H9 (cell line): ENCODE measurements at regions not wholly inside any gene's neighbourhood (a gene's known extent, or its start where the extent isn't known, plus 50 kb on each side); places are given as distances from the start of the nearest gene placed in this dataset.

Experiments
- DNase-seq: peaks from one replicate; pipeline ENCODE4 v3.0.0-alpha.2; 2017
- H2AFZ ChIP-seq: one replicate; pipeline ENCODE4 v1.6.1; 2013; ENCODE audit warnings: mild to moderate bottlenecking, low read length, control low read depth, moderate library complexity
- H2AK5ac ChIP-seq: 2 replicates; pipeline ENCODE4 v1.6.1; 2013; ENCODE audit warnings: low read length, control low read depth, mixed read lengths; ENCODE audit not compliant: insufficient read length
- H2BK120ac ChIP-seq: one replicate; pipeline ENCODE4 v1.6.1; 2013; ENCODE audit warnings: low read depth, mild to moderate bottlenecking, low read length, control low read depth, inconsistent platforms; ENCODE audit not compliant: poor library complexity, severe bottlenecking
- H2BK12ac ChIP-seq: 2 replicates; pipeline ENCODE4 v1.6.1; 2013; ENCODE audit warnings: low read length, control low read depth, mixed read lengths, low read depth; ENCODE audit not compliant: insufficient read length
- H2BK15ac ChIP-seq: 2 replicates; pipeline ENCODE4 v1.6.1; 2013; ENCODE audit warnings: low read depth, low read length, control low read depth
- H2BK20ac ChIP-seq: one replicate; pipeline ENCODE4 v1.6.1; 2013; ENCODE audit warnings: low read depth, mild to moderate bottlenecking, low read length, control low read depth, inconsistent platforms; ENCODE audit not compliant: poor library complexity, severe bottlenecking
- H2BK5ac ChIP-seq: 2 replicates; pipeline ENCODE4 v1.6.1; 2013; ENCODE audit warnings: low read length, control low read depth, mixed read lengths; ENCODE audit not compliant: insufficient read length
- H3K14ac ChIP-seq: 2 replicates; pipeline ENCODE4 v1.6.1; 2013; ENCODE audit warnings: low read length, control low read depth; ENCODE audit not compliant: insufficient read depth
- H3K18ac ChIP-seq: 2 replicates; pipeline ENCODE4 v1.6.1; 2013; ENCODE audit warnings: low read depth, mild to moderate bottlenecking, mixed read lengths, low read length, control low read depth; ENCODE audit not compliant: insufficient read length
- H3K23ac ChIP-seq: 2 replicates; pipeline ENCODE4 v1.6.1; 2013; ENCODE audit warnings: low read length, control low read depth, mixed read lengths, low read depth; ENCODE audit not compliant: insufficient read length
- H3K23me2 ChIP-seq: 2 replicates; pipeline ENCODE4 v1.6.1; 2013; ENCODE audit warnings: low read depth, mild to moderate bottlenecking, mixed read lengths, low read length, control low read depth; ENCODE audit not compliant: insufficient read length, poor library complexity, severe bottlenecking
- H3K27ac ChIP-seq: 2 replicates; pipeline ENCODE4 v1.5.1; 2013; ENCODE audit warnings: low read length, control low read depth, mixed read lengths, low read depth; ENCODE audit not compliant: insufficient read length
- H3K27me3 ChIP-seq: 2 replicates; pipeline ENCODE4 v1.6.1; 2013; ENCODE audit warnings: low read length, control low read depth, inconsistent platforms; ENCODE audit not compliant: insufficient read depth
- H3K4ac ChIP-seq: 2 replicates; pipeline ENCODE4 v1.6.1; 2013; ENCODE audit warnings: low read depth, mild to moderate bottlenecking, control low read depth, inconsistent platforms, low read length, moderate library complexity
- H3K4me1 ChIP-seq: 2 replicates; pipeline ENCODE4 v1.6.1; 2013; ENCODE audit warnings: low read length, control low read depth, inconsistent platforms; ENCODE audit not compliant: insufficient read depth
- H3K4me2 ChIP-seq: 2 replicates; pipeline ENCODE4 v1.6.1; 2013; ENCODE audit warnings: low read length, control low read depth, mixed read lengths; ENCODE audit not compliant: insufficient read length, insufficient read depth
- H3K56ac ChIP-seq: 2 replicates; pipeline ENCODE4 v1.6.1; 2013; ENCODE audit warnings: low read depth, mild to moderate bottlenecking, mixed read lengths, low read length, control low read depth; ENCODE audit not compliant: insufficient read length
- H3K79me1 ChIP-seq: 2 replicates; pipeline ENCODE4 v1.6.1; 2013; ENCODE audit warnings: low read depth, mild to moderate bottlenecking, moderate library complexity, low read length, control low read depth, inconsistent platforms; ENCODE audit not compliant: insufficient read depth, poor library complexity, severe bottlenecking
- H3K79me2 ChIP-seq: 2 replicates; pipeline ENCODE4 v1.6.1; 2013; ENCODE audit warnings: low read length, control low read depth, inconsistent platforms; ENCODE audit not compliant: insufficient read depth
- H3K9ac ChIP-seq: 2 replicates; pipeline ENCODE4 v1.6.1; 2013; ENCODE audit warnings: low read length, control low read depth, mixed read lengths; ENCODE audit not compliant: insufficient read length; ENCODE audit errors: extremely low read depth
- H3K9me3 ChIP-seq: one replicate; pipeline ENCODE4 v1.6.1; 2013; ENCODE audit warnings: low read depth, low read length, inconsistent platforms; ENCODE audit not compliant: control insufficient read depth
- H3T11ph ChIP-seq: one replicate; pipeline ENCODE4 v1.6.1; 2013; ENCODE audit warnings: mild to moderate bottlenecking, low read length, control low read depth, inconsistent platforms
- H4K20me1 ChIP-seq: one replicate; pipeline ENCODE4 v1.6.1; 2013; ENCODE audit not compliant: control insufficient read depth, insufficient read length, insufficient read depth
- H4K5ac ChIP-seq: 2 replicates; pipeline ENCODE4 v1.6.1; 2013; ENCODE audit warnings: low read depth, mild to moderate bottlenecking, mixed read lengths, low read length, control low read depth; ENCODE audit not compliant: insufficient read length
- H4K8ac ChIP-seq: replicated peaks from 2 replicates; pipeline ENCODE4 v1.6.1; 2013; ENCODE audit warnings: low read length, control low read depth, mixed read lengths, low read depth; ENCODE audit not compliant: insufficient read length
- H4K91ac ChIP-seq: 2 replicates; pipeline ENCODE4 v1.6.1; 2013; ENCODE audit warnings: low read depth, mild to moderate bottlenecking, moderate library complexity, mixed read lengths, low read length, control low read depth; ENCODE audit not compliant: insufficient read length
- H3K27ac Mint-ChIP-seq, 3 experiments: 2 replicates in 2 of 3; 3 replicates in 1 of 3; pipeline ENCODE4 v1.8.0; 2020 to 2021; ENCODE audit warnings: mixed read lengths in 3 of 3, mild to moderate bottlenecking in 1 of 3, moderate library complexity in 1 of 3
- H3K27me3 Mint-ChIP-seq: 2 replicates; pipeline ENCODE4 v1.8.0; 2021; ENCODE audit warnings: low read depth, mild to moderate bottlenecking, moderate library complexity, mixed read lengths
- H3K36me3 Mint-ChIP-seq, 3 experiments: 2 replicates in 2 of 3; 3 replicates in 1 of 3; pipeline ENCODE4 v1.8.0; 2020 to 2021; ENCODE audit warnings: low read depth in 3 of 3, mixed read lengths in 3 of 3; ENCODE audit not compliant: insufficient read depth in 1 of 3
- H3K4me1 Mint-ChIP-seq, 2 experiments: 2 replicates each; pipeline ENCODE4 v1.8.0; 2020; ENCODE audit warnings: mixed read lengths in 2 of 2
- H3K4me3 Mint-ChIP-seq, 2 experiments: 2 replicates in 1 of 2; 3 replicates in 1 of 2; pipeline ENCODE4 v1.8.0; 2020 to 2021; ENCODE audit warnings: mild to moderate bottlenecking in 2 of 2, mixed read lengths in 2 of 2, moderate library complexity in 1 of 2
- H3K9me3 Mint-ChIP-seq, 2 experiments: 2 replicates in 1 of 2; 3 replicates in 1 of 2; pipeline ENCODE4 v1.8.0; 2020; ENCODE audit warnings: mild to moderate bottlenecking in 2 of 2, mixed read lengths in 2 of 2, moderate library complexity in 1 of 2
- CTCF ChIP-seq: fragments of 200-600 bp; sonication (generic); conservative IDR thresholded peaks from 3 replicates; pipeline ENCODE4 v1.8.0; 2021; ENCODE audit warnings: antibody characterized with exemption, mild to moderate bottlenecking
- WGBS: extraction: QIAGEN DNeasy Blood & Tissue Kit; methylation state at CpG from one replicate; pipeline ENCODE4 v1.1.7; 2013; ENCODE audit warnings: missing lambda C conversion rate, low lambda C conversion rate, mixed read lengths; ENCODE audit not compliant: insufficient read length; ENCODE audit errors: extremely low coverage; 5-methylcytosine and 5-hydroxymethylcytosine counted together

- TF ChIP-seq CTCF: no peak
- no peak overlapping the region for H3K4me2 ChIP-seq
- no peak overlapping the region for H4K91ac ChIP-seq
- no peak overlapping the region for H2BK5ac ChIP-seq
- no peak overlapping the region for H2BK120ac ChIP-seq
- no peak overlapping the region for H2BK20ac ChIP-seq
- peaks cover 5 to 15% of the 10 kb centered on the region in 2 experiments for H3K9me3 Mint-ChIP-seq
- H3K4me1 ChIP-seq: no peaks in the 10 kb centered on the region
- H3K27ac Mint-ChIP-seq: no peak overlapping the region
- H4K8ac ChIP-seq: no peak overlapping the region
- H3K18ac ChIP-seq: no peak overlapping the region
- H2AFZ ChIP-seq: no peak overlapping the region
- H4K5ac ChIP-seq: no peak overlapping the region
- H2BK12ac ChIP-seq: no peak overlapping the region
- H3K36me3 Mint-ChIP-seq: peaks cover 0 to 5% (median 0%) of the 10 kb centered on the region in 3 experiments; a peak in 2 of 7 replicates
- no peak overlapping the region for H3K4me3 Mint-ChIP-seq
- no peak overlapping the region for H3K4ac ChIP-seq
- no peak overlapping the region for H2AK5ac ChIP-seq
- H3K27me3 Mint-ChIP-seq: peaks cover 10% of the 10 kb centered on the region
- H3K79me2 ChIP-seq: no peaks in the 10 kb centered on the region
- no peaks in the 10 kb centered on the region for H3K4me1 Mint-ChIP-seq
- H3K27me3 ChIP-seq: no peaks in the 10 kb centered on the region
- no peak overlapping the region for H3K27ac ChIP-seq
- H3K79me1 ChIP-seq: no peaks in the 10 kb centered on the region
- H3K23ac ChIP-seq: no peak overlapping the region
- H4K20me1 ChIP-seq: no peaks in the 10 kb centered on the region
- no CpG with 5 or more reads among the region's 8 CpGs for WGBS
- no peaks in the 10 kb centered on the region for H3K9me3 ChIP-seq
- H3K23me2 ChIP-seq: no peaks in the 10 kb centered on the region
- no peak overlapping the region for H3K56ac ChIP-seq
- no peak overlapping the region for H3K14ac ChIP-seq
- no peak overlapping the region for H3K9ac ChIP-seq
- H3T11ph ChIP-seq: no peak overlapping the region
- DNase-seq: no peak
- no peak overlapping the region for H2BK15ac ChIP-seq
Observed at GRCh38 chr16:9199311-9199710, 107.9 kb downstream of the HAPSTR1 start.
